H9 (cell line): ENCODE measurements at regions not wholly inside any gene's neighbourhood (a gene's known extent, or its start where the extent isn't known, plus 50 kb on each side); places are given as distances from the start of the nearest gene placed in this dataset.

Experiments
- DNase-seq: peaks from one replicate; pipeline ENCODE4 v3.0.0-alpha.2; 2017
- H2AFZ ChIP-seq: one replicate; pipeline ENCODE4 v1.6.1; 2013; ENCODE audit warnings: mild to moderate bottlenecking, low read length, control low read depth, moderate library complexity
- H2AK5ac ChIP-seq: 2 replicates; pipeline ENCODE4 v1.6.1; 2013; ENCODE audit warnings: low read length, control low read depth, mixed read lengths; ENCODE audit not compliant: insufficient read length
- H2BK120ac ChIP-seq: one replicate; pipeline ENCODE4 v1.6.1; 2013; ENCODE audit warnings: low read depth, mild to moderate bottlenecking, low read length, control low read depth, inconsistent platforms; ENCODE audit not compliant: poor library complexity, severe bottlenecking
- H2BK12ac ChIP-seq: 2 replicates; pipeline ENCODE4 v1.6.1; 2013; ENCODE audit warnings: low read length, control low read depth, mixed read lengths, low read depth; ENCODE audit not compliant: insufficient read length
- H2BK15ac ChIP-seq: 2 replicates; pipeline ENCODE4 v1.6.1; 2013; ENCODE audit warnings: low read depth, low read length, control low read depth
- H2BK20ac ChIP-seq: one replicate; pipeline ENCODE4 v1.6.1; 2013; ENCODE audit warnings: low read depth, mild to moderate bottlenecking, low read length, control low read depth, inconsistent platforms; ENCODE audit not compliant: poor library complexity, severe bottlenecking
- H2BK5ac ChIP-seq: 2 replicates; pipeline ENCODE4 v1.6.1; 2013; ENCODE audit warnings: low read length, control low read depth, mixed read lengths; ENCODE audit not compliant: insufficient read length
- H3K14ac ChIP-seq: 2 replicates; pipeline ENCODE4 v1.6.1; 2013; ENCODE audit warnings: low read length, control low read depth; ENCODE audit not compliant: insufficient read depth
- H3K18ac ChIP-seq: 2 replicates; pipeline ENCODE4 v1.6.1; 2013; ENCODE audit warnings: low read depth, mild to moderate bottlenecking, mixed read lengths, low read length, control low read depth; ENCODE audit not compliant: insufficient read length
- H3K23ac ChIP-seq: 2 replicates; pipeline ENCODE4 v1.6.1; 2013; ENCODE audit warnings: low read length, control low read depth, mixed read lengths, low read depth; ENCODE audit not compliant: insufficient read length
- H3K23me2 ChIP-seq: 2 replicates; pipeline ENCODE4 v1.6.1; 2013; ENCODE audit warnings: low read depth, mild to moderate bottlenecking, mixed read lengths, low read length, control low read depth; ENCODE audit not compliant: insufficient read length, poor library complexity, severe bottlenecking
- H3K27ac ChIP-seq: 2 replicates; pipeline ENCODE4 v1.5.1; 2013; ENCODE audit warnings: low read length, control low read depth, mixed read lengths, low read depth; ENCODE audit not compliant: insufficient read length
- H3K27me3 ChIP-seq: 2 replicates; pipeline ENCODE4 v1.6.1; 2013; ENCODE audit warnings: low read length, control low read depth, inconsistent platforms; ENCODE audit not compliant: insufficient read depth
- H3K4ac ChIP-seq: 2 replicates; pipeline ENCODE4 v1.6.1; 2013; ENCODE audit warnings: low read depth, mild to moderate bottlenecking, control low read depth, inconsistent platforms, low read length, moderate library complexity
- H3K4me1 ChIP-seq: 2 replicates; pipeline ENCODE4 v1.6.1; 2013; ENCODE audit warnings: low read length, control low read depth, inconsistent platforms; ENCODE audit not compliant: insufficient read depth
- H3K4me2 ChIP-seq: 2 replicates; pipeline ENCODE4 v1.6.1; 2013; ENCODE audit warnings: low read length, control low read depth, mixed read lengths; ENCODE audit not compliant: insufficient read length, insufficient read depth
- H3K56ac ChIP-seq: 2 replicates; pipeline ENCODE4 v1.6.1; 2013; ENCODE audit warnings: low read depth, mild to moderate bottlenecking, mixed read lengths, low read length, control low read depth; ENCODE audit not compliant: insufficient read length
- H3K79me1 ChIP-seq: 2 replicates; pipeline ENCODE4 v1.6.1; 2013; ENCODE audit warnings: low read depth, mild to moderate bottlenecking, moderate library complexity, low read length, control low read depth, inconsistent platforms; ENCODE audit not compliant: insufficient read depth, poor library complexity, severe bottlenecking
- H3K79me2 ChIP-seq: 2 replicates; pipeline ENCODE4 v1.6.1; 2013; ENCODE audit warnings: low read length, control low read depth, inconsistent platforms; ENCODE audit not compliant: insufficient read depth
- H3K9ac ChIP-seq: 2 replicates; pipeline ENCODE4 v1.6.1; 2013; ENCODE audit warnings: low read length, control low read depth, mixed read lengths; ENCODE audit not compliant: insufficient read length; ENCODE audit errors: extremely low read depth
- H3K9me3 ChIP-seq: one replicate; pipeline ENCODE4 v1.6.1; 2013; ENCODE audit warnings: low read depth, low read length, inconsistent platforms; ENCODE audit not compliant: control insufficient read depth
- H3T11ph ChIP-seq: one replicate; pipeline ENCODE4 v1.6.1; 2013; ENCODE audit warnings: mild to moderate bottlenecking, low read length, control low read depth, inconsistent platforms
- H4K20me1 ChIP-seq: one replicate; pipeline ENCODE4 v1.6.1; 2013; ENCODE audit not compliant: control insufficient read depth, insufficient read length, insufficient read depth
- H4K5ac ChIP-seq: 2 replicates; pipeline ENCODE4 v1.6.1; 2013; ENCODE audit warnings: low read depth, mild to moderate bottlenecking, mixed read lengths, low read length, control low read depth; ENCODE audit not compliant: insufficient read length
- H4K8ac ChIP-seq: replicated peaks from 2 replicates; pipeline ENCODE4 v1.6.1; 2013; ENCODE audit warnings: low read length, control low read depth, mixed read lengths, low read depth; ENCODE audit not compliant: insufficient read length
- H4K91ac ChIP-seq: 2 replicates; pipeline ENCODE4 v1.6.1; 2013; ENCODE audit warnings: low read depth, mild to moderate bottlenecking, moderate library complexity, mixed read lengths, low read length, control low read depth; ENCODE audit not compliant: insufficient read length
- H3K27ac Mint-ChIP-seq, 3 experiments: 2 replicates in 2 of 3; 3 replicates in 1 of 3; pipeline ENCODE4 v1.8.0; 2020 to 2021; ENCODE audit warnings: mixed read lengths in 3 of 3, mild to moderate bottlenecking in 1 of 3, moderate library complexity in 1 of 3
- H3K27me3 Mint-ChIP-seq: 2 replicates; pipeline ENCODE4 v1.8.0; 2021; ENCODE audit warnings: low read depth, mild to moderate bottlenecking, moderate library complexity, mixed read lengths
- H3K36me3 Mint-ChIP-seq, 3 experiments: 2 replicates in 2 of 3; 3 replicates in 1 of 3; pipeline ENCODE4 v1.8.0; 2020 to 2021; ENCODE audit warnings: low read depth in 3 of 3, mixed read lengths in 3 of 3; ENCODE audit not compliant: insufficient read depth in 1 of 3
- H3K4me1 Mint-ChIP-seq, 2 experiments: 2 replicates each; pipeline ENCODE4 v1.8.0; 2020; ENCODE audit warnings: mixed read lengths in 2 of 2
- H3K4me3 Mint-ChIP-seq, 2 experiments: 2 replicates in 1 of 2; 3 replicates in 1 of 2; pipeline ENCODE4 v1.8.0; 2020 to 2021; ENCODE audit warnings: mild to moderate bottlenecking in 2 of 2, mixed read lengths in 2 of 2, moderate library complexity in 1 of 2
- H3K9me3 Mint-ChIP-seq, 2 experiments: 2 replicates in 1 of 2; 3 replicates in 1 of 2; pipeline ENCODE4 v1.8.0; 2020; ENCODE audit warnings: mild to moderate bottlenecking in 2 of 2, mixed read lengths in 2 of 2, moderate library complexity in 1 of 2
- WGBS: extraction: QIAGEN DNeasy Blood & Tissue Kit; methylation state at CpG from one replicate; pipeline ENCODE4 v1.1.7; 2013; ENCODE audit warnings: missing lambda C conversion rate, low lambda C conversion rate, mixed read lengths; ENCODE audit not compliant: insufficient read length; ENCODE audit errors: extremely low coverage; 5-methylcytosine and 5-hydroxymethylcytosine counted together
- TF ChIP-seq, protein P1 (sequence below): fragments of 200-600 bp; sonication (generic); conservative IDR thresholded peaks from 3 replicates; pipeline ENCODE4 v1.8.0; 2021; ENCODE audit warnings: antibody characterized with exemption, mild to moderate bottlenecking

DNA sequence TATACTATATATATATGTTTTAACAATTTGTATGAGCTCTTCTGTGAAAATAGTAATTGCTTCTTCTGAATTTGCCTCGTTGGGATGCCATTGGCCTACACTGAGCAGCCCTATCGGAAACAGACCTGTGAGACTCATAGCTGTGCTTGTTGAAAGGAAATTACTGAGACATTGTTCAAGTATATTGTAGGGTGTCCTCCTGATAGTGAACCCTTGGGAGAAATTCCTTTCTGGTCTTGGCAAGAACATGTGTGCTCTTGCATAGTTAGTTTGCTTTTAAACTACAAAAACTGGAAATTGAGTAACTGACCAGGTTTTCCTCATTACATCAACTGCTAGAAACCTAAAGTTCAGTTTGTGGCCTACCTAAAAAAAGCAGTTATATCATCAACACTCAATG lies 160.9 kb downstream of the LURAP1L start:
- TF ChIP-seq, protein P1, sequence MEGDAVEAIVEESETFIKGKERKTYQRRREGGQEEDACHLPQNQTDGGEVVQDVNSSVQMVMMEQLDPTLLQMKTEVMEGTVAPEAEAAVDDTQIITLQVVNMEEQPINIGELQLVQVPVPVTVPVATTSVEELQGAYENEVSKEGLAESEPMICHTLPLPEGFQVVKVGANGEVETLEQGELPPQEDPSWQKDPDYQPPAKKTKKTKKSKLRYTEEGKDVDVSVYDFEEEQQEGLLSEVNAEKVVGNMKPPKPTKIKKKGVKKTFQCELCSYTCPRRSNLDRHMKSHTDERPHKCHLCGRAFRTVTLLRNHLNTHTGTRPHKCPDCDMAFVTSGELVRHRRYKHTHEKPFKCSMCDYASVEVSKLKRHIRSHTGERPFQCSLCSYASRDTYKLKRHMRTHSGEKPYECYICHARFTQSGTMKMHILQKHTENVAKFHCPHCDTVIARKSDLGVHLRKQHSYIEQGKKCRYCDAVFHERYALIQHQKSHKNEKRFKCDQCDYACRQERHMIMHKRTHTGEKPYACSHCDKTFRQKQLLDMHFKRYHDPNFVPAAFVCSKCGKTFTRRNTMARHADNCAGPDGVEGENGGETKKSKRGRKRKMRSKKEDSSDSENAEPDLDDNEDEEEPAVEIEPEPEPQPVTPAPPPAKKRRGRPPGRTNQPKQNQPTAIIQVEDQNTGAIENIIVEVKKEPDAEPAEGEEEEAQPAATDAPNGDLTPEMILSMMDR, result no peak
- Histone ChIP-seq H3K9ac (no peak overlapping the region), H3K18ac (no peak overlapping the region), H3K14ac (no peak overlapping the region), H3K79me1 (no peaks in the 10 kb centered on the region), H3K27ac (no peak overlapping the region), H4K8ac (no peak overlapping the region), H2AK5ac (no peak overlapping the region), H3K23me2 (no peaks in the 10 kb centered on the region), H3K79me2 (no peaks in the 10 kb centered on the region), H4K5ac (no peak overlapping the region), H3K23ac (no peak overlapping the region), H3K4me1 (0 out of 2 replicates have a peak, but pooled peaks cover 2% of the 10 kb centered on the region), H3K9me3 (no peaks in the 10 kb centered on the region), H3K56ac (no peak overlapping the region), H2BK20ac (no peak overlapping the region), H4K91ac (no peak overlapping the region), H2BK120ac (no peak overlapping the region), H4K20me1 (no peaks in the 10 kb centered on the region), H2BK12ac (no peak overlapping the region), H3K27me3 (no peaks in the 10 kb centered on the region), H2AFZ (no peak overlapping the region), H3K4me2 (no peak overlapping the region), H3T11ph (no peak overlapping the region), H2BK5ac (no peak overlapping the region), H2BK15ac (no peak overlapping the region), H3K4ac (no peak overlapping the region)
- H3K36me3 Mint-ChIP-seq, result no peaks in the 10 kb centered on the region
- no peak overlapping the region for H3K27ac Mint-ChIP-seq
- H3K4me1 Mint-ChIP-seq, result peaks cover 6 to 14% of the 10 kb centered on the region in 2 experiments; a peak in 3 of 4 replicates
- H3K9me3 Mint-ChIP-seq, result no peaks in the 10 kb centered on the region
- WGBS, result no CpG with 5 or more reads among the region's 2 CpGs
- H3K27me3 Mint-ChIP-seq, result no peaks in the 10 kb centered on the region
- H3K4me3 Mint-ChIP-seq, result no peak overlapping the region
- DNase-seq, result no peak
